DMS 273 (cell line): ENCODE measurements at regions not wholly inside any gene's neighbourhood (a gene's known extent, or its start where the extent isn't known, plus 50 kb on each side); places are given as distances from the start of the nearest gene placed in this dataset.

ENCODE experiments used
- DNase-seq: peaks from one replicate; lab custom pipeline; 2025; ENCODE audit not compliant: unreplicated experiment; lab: John Stamatoyannopoulos, UW

DNA sequence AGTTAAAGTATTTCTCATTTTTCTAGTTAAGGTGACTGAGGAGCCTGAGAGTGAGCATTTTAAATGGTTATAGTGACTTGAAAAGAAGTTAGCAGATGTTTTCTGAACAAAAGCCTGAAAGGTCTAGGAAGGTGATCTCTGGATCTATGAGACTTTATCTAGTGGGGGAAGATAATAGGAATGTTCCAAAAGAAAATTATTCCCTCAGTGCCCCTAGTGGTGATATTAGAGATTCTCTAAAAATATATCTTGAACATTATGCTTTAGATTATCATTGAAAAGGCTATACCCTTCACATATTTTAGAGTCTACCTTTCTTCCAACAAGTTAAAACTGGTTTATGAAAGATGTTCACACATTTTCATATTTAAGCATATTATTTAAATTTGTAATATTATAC, 69.0 kb upstream of the SPANXN1 start:
- peak; percentile 30 for DNase-seq

DNA sequence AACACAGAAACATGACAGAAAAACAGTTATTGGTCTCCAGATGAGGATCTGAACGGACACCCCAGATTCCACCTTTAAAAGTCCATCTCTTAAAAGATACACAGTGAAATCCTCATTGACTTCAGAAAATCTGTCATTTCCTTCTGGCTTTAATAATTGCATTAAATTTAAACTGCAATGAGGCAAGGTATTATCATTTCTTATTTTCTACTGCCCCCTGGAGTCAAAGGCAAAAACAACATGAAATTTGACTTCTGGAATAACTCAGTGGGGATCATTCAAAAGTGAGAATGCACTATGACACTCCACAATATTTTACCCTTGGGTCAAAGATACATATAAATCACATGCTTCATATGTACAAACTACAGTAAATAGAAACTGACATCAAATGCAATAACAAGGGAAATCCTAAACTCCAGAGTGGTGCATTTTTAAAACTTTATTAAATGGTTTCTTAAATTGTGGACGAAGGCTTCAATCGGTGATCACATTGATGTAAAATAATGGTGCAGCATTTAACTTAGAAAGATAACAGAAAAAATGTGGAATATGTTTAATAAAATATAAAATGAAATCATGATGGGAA, 56.4 kb upstream of the SPANXN1 start:
- DNase-seq = peak; percentile 57
